ENCODE measurements at regions not wholly inside any gene's neighbourhood (a gene's known extent, or its start where the extent isn't known, plus 50 kb on each side); places are given as distances from the start of the nearest gene placed in this dataset.

DNA sequence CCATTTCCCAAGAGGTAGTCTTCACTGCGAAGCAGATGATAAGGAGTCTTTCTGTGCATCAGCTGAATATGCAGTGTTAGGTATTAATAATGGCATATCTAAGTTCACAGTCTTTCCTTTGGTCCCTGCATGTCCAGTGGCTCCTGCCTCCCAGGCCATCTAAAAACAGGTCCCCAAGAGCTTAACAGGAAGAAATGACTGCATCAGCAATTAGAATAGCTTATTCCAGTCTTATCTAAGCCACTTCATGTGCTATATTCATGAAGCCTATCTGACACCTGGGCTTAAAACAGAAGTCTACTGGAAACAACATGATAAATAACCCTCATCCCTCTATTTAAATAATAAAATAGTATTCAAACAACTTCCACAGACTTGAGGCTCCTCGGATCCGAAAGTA, 346.1 kb upstream of the ERCC4 start:
- intact Hi-C loops (cut with DNase I) = no loop called here
- Histone ChIP-seq H3K4me1 (peaks cover 0 to 7% (median 0%) of the 10 kb centered on the region in 4 donors), H3K4me3 (no peak overlapping the region), H3K27ac (no peak overlapping the region), H3K9me3 (no peaks in the 10 kb centered on the region), H3K27me3 (no peaks in the 10 kb centered on the region), H3K36me3 (no peaks in the 10 kb centered on the region)
- ATAC-seq (no peak), DNase-seq (no peak)
- TF ChIP-seq, protein P1, sequence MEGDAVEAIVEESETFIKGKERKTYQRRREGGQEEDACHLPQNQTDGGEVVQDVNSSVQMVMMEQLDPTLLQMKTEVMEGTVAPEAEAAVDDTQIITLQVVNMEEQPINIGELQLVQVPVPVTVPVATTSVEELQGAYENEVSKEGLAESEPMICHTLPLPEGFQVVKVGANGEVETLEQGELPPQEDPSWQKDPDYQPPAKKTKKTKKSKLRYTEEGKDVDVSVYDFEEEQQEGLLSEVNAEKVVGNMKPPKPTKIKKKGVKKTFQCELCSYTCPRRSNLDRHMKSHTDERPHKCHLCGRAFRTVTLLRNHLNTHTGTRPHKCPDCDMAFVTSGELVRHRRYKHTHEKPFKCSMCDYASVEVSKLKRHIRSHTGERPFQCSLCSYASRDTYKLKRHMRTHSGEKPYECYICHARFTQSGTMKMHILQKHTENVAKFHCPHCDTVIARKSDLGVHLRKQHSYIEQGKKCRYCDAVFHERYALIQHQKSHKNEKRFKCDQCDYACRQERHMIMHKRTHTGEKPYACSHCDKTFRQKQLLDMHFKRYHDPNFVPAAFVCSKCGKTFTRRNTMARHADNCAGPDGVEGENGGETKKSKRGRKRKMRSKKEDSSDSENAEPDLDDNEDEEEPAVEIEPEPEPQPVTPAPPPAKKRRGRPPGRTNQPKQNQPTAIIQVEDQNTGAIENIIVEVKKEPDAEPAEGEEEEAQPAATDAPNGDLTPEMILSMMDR (IDR thresholded peaks at IDR 0.05) = no peak
- TF ChIP-seq POLR2A (IDR thresholded peaks at IDR 0.05) = no peak
- 65% methylated on average over 3 of the region's 3 CpGs for WGBS (ENCODE audit: insufficient coverage, low coverage, low lambda C conversion rate, missing lambda C conversion rate)

DNA sequence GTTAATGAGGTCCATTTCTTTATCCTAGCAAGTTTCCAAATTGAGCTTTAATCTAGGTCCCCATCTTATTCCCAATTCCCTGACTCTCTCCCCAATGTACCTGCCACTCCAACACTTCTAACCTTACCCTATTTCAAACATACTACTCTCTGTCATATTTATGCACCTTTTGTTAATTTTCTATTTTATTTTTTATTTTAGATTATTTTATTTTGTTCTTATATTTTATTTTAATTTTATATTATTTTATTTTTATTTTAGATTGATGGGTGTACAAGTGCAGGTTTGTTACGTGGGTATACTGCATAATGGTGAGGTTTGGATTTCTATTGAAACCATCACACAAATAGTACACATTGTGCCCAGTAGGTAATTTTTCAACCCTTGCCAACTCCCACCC, 333.9 kb upstream of the ERCC4 start:
- H3K27ac ChIP-seq = no peak overlapping the region
- intact Hi-C loops (cut with DNase I) = no loop called here
- no peaks in the 10 kb centered on the region for H3K9me3 ChIP-seq
- ATAC-seq (no peak), DNase-seq (no peak)
- no peaks in the 10 kb centered on the region for H3K36me3 ChIP-seq
- H3K4me3 ChIP-seq = no peak overlapping the region
- H3K27me3 ChIP-seq = no peaks in the 10 kb centered on the region
- 58% methylated on average over 1 of the region's 1 CpG for WGBS (ENCODE audit: insufficient coverage, low coverage, low lambda C conversion rate, missing lambda C conversion rate)
- no peak for TF ChIP-seq POLR2A (IDR thresholded peaks at IDR 0.05)
- TF ChIP-seq, protein P1 (IDR thresholded peaks at IDR 0.05) = no peak
- H3K4me1 ChIP-seq = no peaks in the 10 kb centered on the region

DNA sequence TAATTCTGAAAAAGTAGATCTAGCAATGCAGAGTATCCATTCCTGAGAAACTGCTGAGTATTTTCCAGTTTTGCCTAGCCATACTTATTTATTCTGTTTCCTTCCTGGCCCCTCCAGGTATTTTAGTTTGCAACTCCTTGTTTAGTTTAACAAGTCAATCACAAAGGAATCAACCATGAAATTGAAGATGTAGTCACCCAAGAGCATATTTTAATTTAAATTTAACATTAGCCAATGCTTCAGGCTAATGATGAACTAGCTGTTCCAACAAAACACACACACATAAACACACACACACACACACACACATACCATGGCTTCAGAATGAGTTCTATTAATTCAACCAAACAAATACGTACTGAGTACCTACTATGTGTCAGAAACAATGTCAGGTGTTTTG, 332.8 kb upstream of the ERCC4 start:
- H3K4me3 ChIP-seq = no peak overlapping the region
- WGBS (ENCODE audit: insufficient coverage, low coverage, low lambda C conversion rate, missing lambda C conversion rate) = 57% methylated on average over 1 of the region's 1 CpG
- no peaks in the 10 kb centered on the region for H3K27me3 ChIP-seq
- ATAC-seq (no peak), DNase-seq (no peak)
- no peaks in the 10 kb centered on the region for H3K4me1 ChIP-seq
- H3K36me3 ChIP-seq = no peaks in the 10 kb centered on the region
- intact Hi-C loops (cut with DNase I) = no loop called here
- no peak for TF ChIP-seq POLR2A (IDR thresholded peaks at IDR 0.05)
- TF ChIP-seq, protein P1 (IDR thresholded peaks at IDR 0.05) = no peak
- H3K9me3 ChIP-seq = no peaks in the 10 kb centered on the region
- H3K27ac ChIP-seq = no peak overlapping the region

DNA sequence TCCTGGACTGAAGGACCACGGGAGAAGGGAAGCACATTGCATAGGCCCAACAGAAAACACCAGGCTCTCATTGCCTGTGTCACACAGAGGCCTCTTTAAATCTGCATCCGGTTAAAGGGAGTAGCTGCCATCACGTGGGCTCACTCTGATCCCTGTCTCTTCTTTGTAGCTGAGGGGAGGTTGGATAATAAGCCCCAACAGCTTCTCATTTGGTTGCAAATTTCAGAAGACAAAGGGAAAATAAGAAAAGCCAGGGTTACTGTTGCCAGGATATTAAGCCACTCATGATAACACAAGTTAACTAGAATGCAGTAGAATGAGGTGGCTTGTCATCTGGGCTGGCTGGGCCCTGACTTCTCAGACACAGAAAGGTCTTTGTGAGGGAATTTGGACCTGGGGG, 325.1 kb upstream of the ERCC4 start:
- WGBS (ENCODE audit: insufficient coverage, low coverage, low lambda C conversion rate, missing lambda C conversion rate) = 46% methylated on average over 3 of the region's 3 CpGs
- Histone ChIP-seq H3K27ac (no peak overlapping the region), H3K4me3 (no peak overlapping the region), H3K9me3 (no peaks in the 10 kb centered on the region), H3K27me3 (no peaks in the 10 kb centered on the region), H3K4me1 (no peaks in the 10 kb centered on the region), H3K36me3 (no peaks in the 10 kb centered on the region)
- ATAC-seq (no peak), DNase-seq (no peak)
- intact Hi-C loops (cut with DNase I) = no loop called here
- TF ChIP-seq POLR2A (IDR thresholded peaks at IDR 0.05) = no peak

DNA sequence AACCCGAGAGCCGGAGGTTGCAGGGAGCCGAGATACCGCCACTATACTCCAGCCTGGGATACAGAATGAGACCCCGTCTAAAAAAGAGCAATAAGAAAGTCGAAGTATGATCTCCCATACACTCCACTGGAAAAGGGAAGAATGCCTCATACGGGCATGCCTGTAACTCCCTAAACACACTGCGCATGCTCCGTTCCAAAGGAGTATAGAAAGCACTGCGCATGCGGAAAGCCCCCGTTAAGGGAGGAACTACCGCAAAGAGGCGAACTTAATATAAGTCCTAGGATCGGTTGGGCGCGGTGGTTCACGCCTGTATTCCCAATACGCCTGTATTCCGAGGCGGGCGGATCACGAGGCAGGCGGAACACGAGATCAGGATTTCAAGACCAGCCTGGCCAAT, 313.1 kb upstream of the ERCC4 start:
- ATAC-seq (no peak), DNase-seq (no peak)
- no peaks in the 10 kb centered on the region for H3K4me1 ChIP-seq
- no peak overlapping the region for H3K4me3 ChIP-seq
- TF ChIP-seq POLR2A (IDR thresholded peaks at IDR 0.05) = no peak
- TF ChIP-seq, protein P1 (IDR thresholded peaks at IDR 0.05) = no peak
- WGBS (ENCODE audit: insufficient coverage, low coverage, low lambda C conversion rate, missing lambda C conversion rate) = 95% methylated on average over 17 of the region's 25 CpGs
- intact Hi-C loops (cut with DNase I) = no loop called here
- H3K27me3 ChIP-seq = no peaks in the 10 kb centered on the region
- H3K36me3 ChIP-seq = no peaks in the 10 kb centered on the region
- no peaks in the 10 kb centered on the region for H3K9me3 ChIP-seq
- no peak overlapping the region for H3K27ac ChIP-seq

Data from right lobe of liver (tissue), 6 donors.